ENCODE measurements at regions not wholly inside any gene's neighbourhood (a gene's known extent, or its start where the extent isn't known, plus 50 kb on each side); places are given as distances from the start of the nearest gene placed in this dataset.

DNA sequence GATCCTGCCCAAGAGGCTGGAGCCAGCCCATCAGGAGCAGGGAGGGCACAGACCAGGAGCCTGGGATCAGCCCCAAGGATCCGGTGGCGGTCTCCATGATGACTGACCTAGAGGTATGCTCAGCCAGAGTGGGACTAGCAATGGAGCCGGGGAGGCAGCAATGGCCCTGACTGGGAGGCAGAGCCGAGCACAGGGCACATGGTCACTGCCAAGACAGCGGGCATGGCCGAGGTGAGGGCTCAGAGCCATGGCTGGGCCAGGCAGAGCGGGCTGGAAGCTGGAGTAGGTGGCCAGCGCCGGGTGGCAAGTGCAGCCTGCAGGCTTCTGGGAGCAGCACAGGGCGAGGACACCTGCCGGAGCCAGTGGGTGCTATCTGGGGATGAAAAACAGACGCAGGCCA lies 259.3 kb downstream of the BCL11B start:
- intact Hi-C loops (cut with DNase I) = no loop called here
- no peak overlapping the region for H3K4me3 ChIP-seq (ENCODE audit: low read length in 3 of 3)
- H3K9ac ChIP-seq (ENCODE audit: low read length in 3 of 3) = no peak overlapping the region
- H3K36me3 ChIP-seq (ENCODE audit: control insufficient read depth in 2 of 3, insufficient read depth in 3 of 3, low read length in 3 of 3) = no peaks in the 10 kb centered on the region
- no peak for FAIRE-seq
- DNase-seq = peak in 1 of 5 donors; percentile 11
- H3K9me3 ChIP-seq (ENCODE audit: control insufficient read depth in 2 of 3, insufficient read depth in 1 of 3, low read length in 3 of 3) = peaks cover 0 to 2% (median 0%) of the 10 kb centered on the region in 3 donors
- H3K4me1 ChIP-seq (ENCODE audit: control insufficient read depth in 2 of 3, insufficient read depth in 2 of 3, low read depth in 1 of 3, low read length in 3 of 3) = no peaks in the 10 kb centered on the region
- no peaks in the 10 kb centered on the region for H3K27me3 ChIP-seq (ENCODE audit: control insufficient read depth, insufficient read depth, low read length)
- TF ChIP-seq, protein P1, sequence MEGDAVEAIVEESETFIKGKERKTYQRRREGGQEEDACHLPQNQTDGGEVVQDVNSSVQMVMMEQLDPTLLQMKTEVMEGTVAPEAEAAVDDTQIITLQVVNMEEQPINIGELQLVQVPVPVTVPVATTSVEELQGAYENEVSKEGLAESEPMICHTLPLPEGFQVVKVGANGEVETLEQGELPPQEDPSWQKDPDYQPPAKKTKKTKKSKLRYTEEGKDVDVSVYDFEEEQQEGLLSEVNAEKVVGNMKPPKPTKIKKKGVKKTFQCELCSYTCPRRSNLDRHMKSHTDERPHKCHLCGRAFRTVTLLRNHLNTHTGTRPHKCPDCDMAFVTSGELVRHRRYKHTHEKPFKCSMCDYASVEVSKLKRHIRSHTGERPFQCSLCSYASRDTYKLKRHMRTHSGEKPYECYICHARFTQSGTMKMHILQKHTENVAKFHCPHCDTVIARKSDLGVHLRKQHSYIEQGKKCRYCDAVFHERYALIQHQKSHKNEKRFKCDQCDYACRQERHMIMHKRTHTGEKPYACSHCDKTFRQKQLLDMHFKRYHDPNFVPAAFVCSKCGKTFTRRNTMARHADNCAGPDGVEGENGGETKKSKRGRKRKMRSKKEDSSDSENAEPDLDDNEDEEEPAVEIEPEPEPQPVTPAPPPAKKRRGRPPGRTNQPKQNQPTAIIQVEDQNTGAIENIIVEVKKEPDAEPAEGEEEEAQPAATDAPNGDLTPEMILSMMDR (IDR thresholded peaks at IDR 0.05; ENCODE audit: borderline replicate concordance, extremely low read depth, insufficient read depth) = no peak
- no peak overlapping the region for H3K27ac ChIP-seq (ENCODE audit: low read depth in 2 of 2, low read length in 2 of 2)

DNA sequence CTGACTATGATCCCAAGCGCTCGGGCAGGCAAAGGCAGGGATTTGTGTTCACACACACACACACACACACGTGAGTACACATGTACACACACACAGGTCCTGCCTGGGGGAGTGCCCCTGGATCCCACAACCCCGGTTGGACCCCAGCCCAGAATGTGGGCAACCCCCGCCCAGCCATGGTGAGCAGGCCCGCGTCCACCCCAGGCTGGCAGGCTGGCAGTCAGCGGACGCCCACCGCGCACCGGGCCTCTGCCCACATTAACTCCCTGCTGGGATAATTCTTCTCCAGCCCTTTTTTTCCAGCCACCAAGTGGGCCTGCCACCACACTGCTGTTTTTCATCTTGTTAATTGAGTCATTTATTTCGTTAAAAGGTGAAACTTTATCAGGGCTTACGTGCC lies 256.2 kb downstream of the BCL11B start:
- H3K27ac ChIP-seq (ENCODE audit: low read depth in 2 of 2, low read length in 2 of 2) = no peak overlapping the region
- no peaks in the 10 kb centered on the region for H3K27me3 ChIP-seq (ENCODE audit: control insufficient read depth, insufficient read depth, low read length)
- H3K9ac ChIP-seq (ENCODE audit: low read length in 3 of 3) = no peak overlapping the region
- DNase-seq (peak in 3 of 5 donors; percentile 12 to 33 (median 24)), FAIRE-seq (no peak)
- H3K9me3 ChIP-seq (ENCODE audit: control insufficient read depth in 2 of 3, insufficient read depth in 1 of 3, low read length in 3 of 3) = no peaks in the 10 kb centered on the region
- intact Hi-C loops (cut with DNase I) = no loop called here
- no peaks in the 10 kb centered on the region for H3K4me1 ChIP-seq (ENCODE audit: control insufficient read depth in 2 of 3, insufficient read depth in 2 of 3, low read depth in 1 of 3, low read length in 3 of 3)
- H3K4me3 ChIP-seq (ENCODE audit: low read length in 3 of 3) = no peak overlapping the region
- TF ChIP-seq, protein P1 (IDR thresholded peaks at IDR 0.05; ENCODE audit: borderline replicate concordance, extremely low read depth, insufficient read depth) = no peak
- H3K36me3 ChIP-seq (ENCODE audit: control insufficient read depth in 2 of 3, insufficient read depth in 3 of 3, low read length in 3 of 3) = no peaks in the 10 kb centered on the region

DNA sequence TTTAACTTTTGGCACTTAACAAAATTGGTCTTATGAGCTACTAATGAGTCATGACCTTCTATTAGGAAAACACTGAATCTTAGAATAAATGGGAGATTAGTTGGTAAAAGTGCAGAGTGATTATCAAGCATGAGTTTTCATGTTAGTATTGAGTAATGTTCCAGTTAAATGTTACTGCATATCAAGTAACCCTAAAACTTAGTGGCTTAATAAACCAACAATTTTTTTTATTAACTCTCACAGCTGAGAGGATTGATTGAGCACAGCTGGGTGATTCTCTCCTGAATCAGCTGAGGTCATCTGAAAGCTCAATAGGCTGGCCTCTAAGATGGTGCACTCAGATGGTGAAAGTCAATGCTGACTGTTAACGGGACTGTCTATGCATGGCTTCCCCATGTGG lies 248.6 kb downstream of the BCL11B start:
- intact Hi-C loops (cut with DNase I) = no loop called here
- Histone ChIP-seq H3K27me3 (ENCODE audit: control insufficient read depth, insufficient read depth, low read length) (no peaks in the 10 kb centered on the region), H3K4me1 (ENCODE audit: control insufficient read depth in 2 of 3, insufficient read depth in 2 of 3, low read depth in 1 of 3, low read length in 3 of 3) (no peaks in the 10 kb centered on the region)

More for the DNA sequence above, 248.6 kb downstream of the BCL11B start:
- Histone ChIP-seq H3K9me3 (ENCODE audit: control insufficient read depth in 2 of 3, insufficient read depth in 1 of 3, low read length in 3 of 3) (no peaks in the 10 kb centered on the region), H3K9ac (ENCODE audit: low read length in 3 of 3) (no peak overlapping the region), H3K36me3 (ENCODE audit: control insufficient read depth in 2 of 3, insufficient read depth in 3 of 3, low read length in 3 of 3) (no peaks in the 10 kb centered on the region), H3K27ac (ENCODE audit: low read depth in 2 of 2, low read length in 2 of 2) (no peak overlapping the region), H3K4me3 (ENCODE audit: low read length in 3 of 3) (no peak overlapping the region)
- FAIRE-seq (peak; percentile 30), DNase-seq (no peak)
- TF ChIP-seq, protein P1 (IDR thresholded peaks at IDR 0.05; ENCODE audit: borderline replicate concordance, extremely low read depth, insufficient read depth) = no peak

Measured in kidney (tissue), 13 donors.